ENCODE measurements at regions not wholly inside any gene's neighbourhood (a gene's known extent, or its start where the extent isn't known, plus 50 kb on each side); places are given as distances from the start of the nearest gene placed in this dataset.

DNA sequence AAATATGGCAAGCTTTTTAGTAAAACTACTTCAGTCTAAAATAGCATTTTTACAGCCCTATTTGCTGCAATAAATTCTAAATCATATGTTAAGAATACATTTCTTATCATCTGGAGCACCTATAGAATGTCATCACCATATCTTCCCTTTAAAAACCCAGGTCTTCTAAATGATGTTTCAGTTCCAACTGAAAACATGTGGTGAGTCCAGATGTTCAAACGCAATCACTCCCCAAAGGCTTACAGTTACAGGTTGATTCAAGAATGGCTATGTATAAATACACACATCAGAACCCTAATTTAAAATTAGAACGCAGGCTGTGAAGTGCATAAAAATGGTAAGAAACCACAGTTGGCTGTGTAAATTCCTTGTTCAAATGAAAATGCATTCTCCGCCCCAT, 796.3 kb downstream of the MAT2B start:
- Histone ChIP-seq H3K4me3 (ENCODE audit: control extremely low read depth in 1 of 5, extremely low read depth in 1 of 5, insufficient read depth in 1 of 5, low read depth in 2 of 5, low read length in 4 of 5) (no peak overlapping the region), H3K9ac (ENCODE audit: low read length) (no peak overlapping the region), H3K9me3 (ENCODE audit: control extremely low read depth in 1 of 3, control insufficient read depth in 2 of 3, insufficient read depth in 1 of 3, low read length in 2 of 3) (no peaks in the 10 kb centered on the region), H2AFZ (ENCODE audit: insufficient read depth, low read depth, low read length, poor library complexity, severe bottlenecking) (no peak overlapping the region), H3K79me2 (ENCODE audit: control insufficient read depth, insufficient read depth, low read length) (no peaks in the 10 kb centered on the region), H3K27ac (ENCODE audit: low read length in 2 of 2) (no peak overlapping the region), H3K4me2 (replicated peaks; ENCODE audit: low read depth, low read length, poor library complexity, severe bottlenecking) (no peak overlapping the region), H3K27me3 (replicated peaks in 1 of 4; ENCODE audit: control extremely low read depth in 1 of 4, control insufficient read depth in 3 of 4, insufficient read depth in 4 of 4, low read length in 3 of 4) (no peaks in the 10 kb centered on the region), H3K36me3 (replicated peaks in 1 of 2; ENCODE audit: control extremely low read depth in 1 of 2, control insufficient read depth in 1 of 2, extremely low read depth in 1 of 2, insufficient read depth in 2 of 2, low read length in 1 of 2) (no peaks in the 10 kb centered on the region), H4K20me1 (ENCODE audit: control insufficient read depth, insufficient read depth, low read length, poor library complexity, severe bottlenecking) (no peaks in the 10 kb centered on the region), H3K4me1 (ENCODE audit: control insufficient read depth in 2 of 2, insufficient read depth in 2 of 2, low read length in 2 of 2) (no peaks in the 10 kb centered on the region)
- ATAC-seq (ENCODE audit: low read depth) (no peak), DNase-seq (no peak)
- no CpG with 5 or more reads among the region's 3 CpGs for WGBS (ENCODE audit: insufficient coverage)
- Mint-ChIP-seq H3K27me3 (no peaks in the 10 kb centered on the region), H3K9me3 (ENCODE audit: insufficient read depth) (no peaks in the 10 kb centered on the region), H3K4me3 (no peak overlapping the region), H3K4me1 (no peaks in the 10 kb centered on the region), H3K27ac (no peak overlapping the region)
- TF ChIP-seq, protein P1, sequence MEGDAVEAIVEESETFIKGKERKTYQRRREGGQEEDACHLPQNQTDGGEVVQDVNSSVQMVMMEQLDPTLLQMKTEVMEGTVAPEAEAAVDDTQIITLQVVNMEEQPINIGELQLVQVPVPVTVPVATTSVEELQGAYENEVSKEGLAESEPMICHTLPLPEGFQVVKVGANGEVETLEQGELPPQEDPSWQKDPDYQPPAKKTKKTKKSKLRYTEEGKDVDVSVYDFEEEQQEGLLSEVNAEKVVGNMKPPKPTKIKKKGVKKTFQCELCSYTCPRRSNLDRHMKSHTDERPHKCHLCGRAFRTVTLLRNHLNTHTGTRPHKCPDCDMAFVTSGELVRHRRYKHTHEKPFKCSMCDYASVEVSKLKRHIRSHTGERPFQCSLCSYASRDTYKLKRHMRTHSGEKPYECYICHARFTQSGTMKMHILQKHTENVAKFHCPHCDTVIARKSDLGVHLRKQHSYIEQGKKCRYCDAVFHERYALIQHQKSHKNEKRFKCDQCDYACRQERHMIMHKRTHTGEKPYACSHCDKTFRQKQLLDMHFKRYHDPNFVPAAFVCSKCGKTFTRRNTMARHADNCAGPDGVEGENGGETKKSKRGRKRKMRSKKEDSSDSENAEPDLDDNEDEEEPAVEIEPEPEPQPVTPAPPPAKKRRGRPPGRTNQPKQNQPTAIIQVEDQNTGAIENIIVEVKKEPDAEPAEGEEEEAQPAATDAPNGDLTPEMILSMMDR (IDR thresholded peaks at IDR 0.05) = no peak
- TF ChIP-seq EZH2 (IDR thresholded peaks at IDR 0.05; ENCODE audit: borderline replicate concordance, insufficient read depth, low read depth, low read length, poor library complexity, severe bottlenecking) = no peak
- intact Hi-C loops (cut with micrococcal nuclease) = no loop called here
- ChIA-PET POLR2A (no interaction called here), CTCF (no interaction called here)

DNA sequence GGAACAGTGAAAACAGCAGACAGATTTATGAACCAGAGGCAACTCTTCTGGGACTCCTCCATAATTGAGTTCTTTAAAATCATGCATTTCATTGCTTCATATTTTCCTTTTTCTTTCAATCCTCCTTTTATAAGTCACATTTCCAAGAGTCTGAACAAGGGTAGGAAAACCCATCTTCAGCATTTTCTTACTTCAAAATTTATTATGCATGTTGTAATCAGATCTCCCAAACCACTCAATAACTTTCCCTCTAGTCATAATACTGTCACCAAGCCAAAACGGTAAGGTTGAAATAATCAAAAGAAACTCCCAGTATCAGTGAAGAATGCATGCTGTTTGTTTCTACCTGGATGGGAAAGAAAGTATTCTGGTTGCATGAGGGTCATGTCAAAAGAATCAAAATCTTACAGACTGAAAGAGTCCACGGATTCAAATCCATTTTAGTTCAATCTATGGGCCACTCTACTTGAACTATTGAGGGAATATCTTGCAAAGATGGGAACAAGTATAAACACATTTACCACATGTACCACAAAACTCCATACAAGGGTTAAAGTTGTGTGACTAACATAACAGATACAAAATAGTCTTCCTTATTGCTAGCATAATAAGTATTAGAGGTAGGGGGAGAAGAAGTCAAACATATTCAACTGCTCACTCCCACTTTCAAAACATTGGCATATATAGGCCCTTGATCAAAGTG, 797.3 kb downstream of the MAT2B start:
- no peaks in the 10 kb centered on the region for H3K4me1 ChIP-seq (ENCODE audit: control insufficient read depth in 2 of 2, insufficient read depth in 2 of 2, low read length in 2 of 2)
- ATAC-seq (ENCODE audit: low read depth) = no peak
- H3K4me3 ChIP-seq (ENCODE audit: control extremely low read depth in 1 of 5, extremely low read depth in 1 of 5, insufficient read depth in 1 of 5, low read depth in 2 of 5, low read length in 4 of 5) = no peak overlapping the region
- no peaks in the 10 kb centered on the region for H3K9me3 ChIP-seq (ENCODE audit: control extremely low read depth in 1 of 3, control insufficient read depth in 2 of 3, insufficient read depth in 1 of 3, low read length in 2 of 3)
- H3K27me3 ChIP-seq (replicated peaks in 1 of 4; ENCODE audit: control extremely low read depth in 1 of 4, control insufficient read depth in 3 of 4, insufficient read depth in 4 of 4, low read length in 3 of 4) = no peaks in the 10 kb centered on the region
- H3K4me1 Mint-ChIP-seq = no peaks in the 10 kb centered on the region
- H3K4me2 ChIP-seq (replicated peaks; ENCODE audit: low read depth, low read length, poor library complexity, severe bottlenecking) = no peak overlapping the region
- no peak overlapping the region for H3K27ac ChIP-seq (ENCODE audit: low read length in 2 of 2)
- H3K36me3 ChIP-seq (replicated peaks in 1 of 2; ENCODE audit: control extremely low read depth in 1 of 2, control insufficient read depth in 1 of 2, extremely low read depth in 1 of 2, insufficient read depth in 2 of 2, low read length in 1 of 2) = no peaks in the 10 kb centered on the region
- no peak overlapping the region for H3K9ac ChIP-seq (ENCODE audit: low read length)
- no CpG with 5 or more reads among the region's 2 CpGs for WGBS (ENCODE audit: insufficient coverage)
- ChIA-PET CTCF (no interaction called here), POLR2A (no interaction called here)
- no peaks in the 10 kb centered on the region for H3K27me3 Mint-ChIP-seq
- intact Hi-C loops (cut with micrococcal nuclease) = no loop called here
- no peak overlapping the region for H2AFZ ChIP-seq (ENCODE audit: insufficient read depth, low read depth, low read length, poor library complexity, severe bottlenecking)
- no peak for DNase-seq
- H3K9me3 Mint-ChIP-seq (ENCODE audit: insufficient read depth) = no peaks in the 10 kb centered on the region
- no peak overlapping the region for H3K4me3 Mint-ChIP-seq
- H3K79me2 ChIP-seq (ENCODE audit: control insufficient read depth, insufficient read depth, low read length) = no peaks in the 10 kb centered on the region
- TF ChIP-seq, protein P1 (IDR thresholded peaks at IDR 0.05) = no peak
- no peak for TF ChIP-seq EZH2 (IDR thresholded peaks at IDR 0.05; ENCODE audit: borderline replicate concordance, insufficient read depth, low read depth, low read length, poor library complexity, severe bottlenecking)
- H3K27ac Mint-ChIP-seq = no peak overlapping the region
- H4K20me1 ChIP-seq (ENCODE audit: control insufficient read depth, insufficient read depth, low read length, poor library complexity, severe bottlenecking) = no peaks in the 10 kb centered on the region
